ENCODE measurements at regions not wholly inside any gene's neighbourhood (a gene's known extent, or its start where the extent isn't known, plus 50 kb on each side); places are given as distances from the start of the nearest gene placed in this dataset.

DNA sequence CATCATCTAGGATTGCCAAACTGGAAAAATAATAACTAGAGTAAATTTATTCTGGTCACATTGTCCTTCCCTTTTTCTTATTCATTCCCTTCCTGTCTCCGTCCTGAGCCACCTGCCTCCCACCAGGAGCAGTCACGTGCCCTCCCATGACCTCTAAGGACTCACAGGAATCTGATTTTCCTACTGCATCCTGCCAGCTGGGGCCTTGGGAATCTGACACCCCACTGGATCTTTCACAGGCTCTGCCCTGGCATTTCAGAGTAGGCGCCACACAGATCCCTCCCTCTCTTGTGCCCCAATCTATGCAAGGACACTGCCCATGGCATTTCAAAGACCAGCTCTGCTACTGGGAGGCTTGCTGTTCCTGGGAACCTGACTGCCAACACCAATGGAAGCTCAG, 520.5 kb downstream of the PPARGC1A start:
- TF ChIP-seq, protein P1, sequence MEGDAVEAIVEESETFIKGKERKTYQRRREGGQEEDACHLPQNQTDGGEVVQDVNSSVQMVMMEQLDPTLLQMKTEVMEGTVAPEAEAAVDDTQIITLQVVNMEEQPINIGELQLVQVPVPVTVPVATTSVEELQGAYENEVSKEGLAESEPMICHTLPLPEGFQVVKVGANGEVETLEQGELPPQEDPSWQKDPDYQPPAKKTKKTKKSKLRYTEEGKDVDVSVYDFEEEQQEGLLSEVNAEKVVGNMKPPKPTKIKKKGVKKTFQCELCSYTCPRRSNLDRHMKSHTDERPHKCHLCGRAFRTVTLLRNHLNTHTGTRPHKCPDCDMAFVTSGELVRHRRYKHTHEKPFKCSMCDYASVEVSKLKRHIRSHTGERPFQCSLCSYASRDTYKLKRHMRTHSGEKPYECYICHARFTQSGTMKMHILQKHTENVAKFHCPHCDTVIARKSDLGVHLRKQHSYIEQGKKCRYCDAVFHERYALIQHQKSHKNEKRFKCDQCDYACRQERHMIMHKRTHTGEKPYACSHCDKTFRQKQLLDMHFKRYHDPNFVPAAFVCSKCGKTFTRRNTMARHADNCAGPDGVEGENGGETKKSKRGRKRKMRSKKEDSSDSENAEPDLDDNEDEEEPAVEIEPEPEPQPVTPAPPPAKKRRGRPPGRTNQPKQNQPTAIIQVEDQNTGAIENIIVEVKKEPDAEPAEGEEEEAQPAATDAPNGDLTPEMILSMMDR (IDR thresholded peaks at IDR 0.05; ENCODE audit: extremely low read depth, missing control alignments), result no peak
- DNase-seq (ENCODE audit: low spot score), result no peak

DNA sequence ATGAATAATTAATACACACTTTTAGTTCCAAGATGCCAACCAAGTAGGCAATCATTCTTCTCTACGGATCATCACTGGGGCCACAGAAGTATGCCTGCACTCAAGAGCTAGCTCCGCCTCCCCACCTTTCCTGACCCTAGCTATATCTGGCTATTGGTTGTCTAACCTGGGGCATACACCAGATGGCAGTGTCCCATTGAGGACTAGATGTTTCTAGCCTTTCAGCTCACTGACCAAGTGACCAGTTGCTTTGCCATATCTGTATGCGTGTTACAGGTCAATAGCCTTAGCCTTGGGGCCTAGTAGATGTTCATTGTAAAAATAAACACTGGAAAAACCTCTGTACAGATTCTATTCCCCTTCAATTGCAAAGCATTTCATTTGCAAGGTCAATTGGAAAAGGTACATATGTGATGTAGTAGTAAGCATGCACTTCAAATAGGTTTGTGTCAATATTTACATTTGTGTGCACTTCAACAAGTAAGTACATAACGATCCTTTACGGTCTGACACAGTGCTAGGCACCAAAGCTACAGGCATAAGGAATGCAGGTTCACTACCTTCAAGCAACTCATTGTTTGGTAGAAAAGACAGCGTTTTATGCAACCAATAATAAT, 521.7 kb downstream of the PPARGC1A start:
- TF ChIP-seq, protein P1 (IDR thresholded peaks at IDR 0.05; ENCODE audit: extremely low read depth, missing control alignments), result no peak
- no peak for DNase-seq (ENCODE audit: low spot score)

DNA sequence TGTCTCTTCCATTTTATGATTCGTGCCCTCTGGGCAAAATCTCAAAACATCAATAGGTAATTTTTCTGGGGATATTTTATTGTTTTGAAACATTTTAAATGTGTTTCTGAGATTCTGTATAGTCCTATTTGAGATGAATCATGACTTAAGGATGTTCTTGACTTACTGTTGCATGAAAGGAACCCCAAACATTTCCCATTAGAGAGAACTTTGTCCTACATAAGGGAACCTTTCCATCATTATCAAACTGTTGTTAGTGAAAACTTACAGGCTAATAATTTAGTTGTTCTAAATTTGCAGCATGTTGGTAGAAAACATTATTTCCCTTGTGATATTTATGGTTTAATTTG, 523.3 kb downstream of the PPARGC1A start:
- DNase-seq (ENCODE audit: low spot score), result no peak
- TF ChIP-seq, protein P1 (IDR thresholded peaks at IDR 0.05; ENCODE audit: extremely low read depth, missing control alignments), result no peak

DNA sequence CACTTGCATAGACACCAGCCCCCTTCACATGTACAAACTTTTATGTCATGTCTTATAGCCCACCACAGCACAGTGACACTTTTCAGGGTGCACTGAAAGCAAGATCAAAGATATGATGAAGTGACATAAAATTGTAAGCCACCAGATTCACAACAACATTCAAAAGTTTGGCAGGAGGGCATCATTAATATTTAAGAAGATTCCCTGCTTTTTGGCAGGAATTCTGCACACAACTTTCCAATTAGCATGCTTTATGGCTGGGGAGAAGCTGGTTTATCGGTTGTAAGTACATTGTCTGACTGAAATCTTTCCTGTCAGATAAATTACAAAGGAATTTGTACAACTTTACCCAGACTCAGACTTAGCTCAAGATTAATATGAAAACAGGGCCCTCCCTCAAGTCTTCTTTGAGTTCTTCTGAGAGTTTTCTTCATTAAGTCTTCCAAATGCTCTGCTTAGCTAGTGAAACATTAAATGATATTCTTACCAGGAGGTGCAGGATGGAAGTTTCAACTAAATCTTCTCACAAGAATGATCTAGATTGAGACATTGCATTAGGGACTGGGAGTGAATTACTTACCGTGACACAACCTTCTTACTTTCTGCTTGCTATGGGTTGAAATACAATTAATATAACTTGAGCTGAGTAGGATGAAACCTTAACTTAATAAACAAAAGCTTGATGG, 523.8 kb downstream of the PPARGC1A start:
- DNase-seq (ENCODE audit: low spot score), result no peak
- TF ChIP-seq, protein P1 (IDR thresholded peaks at IDR 0.05; ENCODE audit: extremely low read depth, missing control alignments), result no peak

DNA sequence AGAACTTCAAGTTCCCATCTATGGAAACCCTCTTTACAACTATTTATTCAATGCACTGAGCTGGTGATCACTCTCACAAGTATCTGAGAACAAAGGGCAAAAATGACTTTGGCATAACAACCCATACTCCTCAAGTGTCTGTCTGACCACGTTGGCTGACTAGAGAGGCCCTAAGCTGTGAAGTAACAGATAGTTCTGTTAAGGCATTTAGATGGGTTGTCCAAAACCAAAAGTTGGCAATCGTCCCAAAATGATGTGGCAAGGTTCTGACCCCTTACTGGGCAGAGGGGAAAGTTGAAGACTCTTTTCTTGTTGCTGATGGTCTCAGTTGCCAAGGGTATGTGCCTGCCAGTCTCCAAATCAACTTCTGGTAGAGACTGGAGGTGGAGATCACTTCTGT, 524.8 kb downstream of the PPARGC1A start:
- DNase-seq (ENCODE audit: low spot score), result no peak
- TF ChIP-seq, protein P1 (IDR thresholded peaks at IDR 0.05; ENCODE audit: extremely low read depth, missing control alignments), result no peak

DNA sequence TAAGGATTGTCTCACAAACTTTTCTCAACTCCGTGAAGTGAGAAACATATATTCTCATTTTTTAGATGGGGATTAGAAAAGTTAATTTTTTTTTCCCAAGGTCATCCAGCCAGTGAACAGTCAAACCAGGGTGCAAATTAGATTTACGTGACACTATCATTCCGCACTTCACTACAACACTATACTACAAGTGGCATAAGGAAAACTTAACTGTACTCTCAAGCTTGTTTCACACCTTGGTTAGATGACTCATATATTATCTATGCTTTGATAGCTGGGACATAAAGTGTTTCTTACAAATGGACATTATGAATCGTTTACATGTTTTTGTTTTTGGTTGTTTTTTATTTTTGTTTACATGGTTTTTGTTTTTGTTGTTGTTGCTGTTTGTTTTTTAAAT, 525.7 kb downstream of the PPARGC1A start:
- TF ChIP-seq, protein P1 (IDR thresholded peaks at IDR 0.05; ENCODE audit: extremely low read depth, missing control alignments), result no peak

DNA sequence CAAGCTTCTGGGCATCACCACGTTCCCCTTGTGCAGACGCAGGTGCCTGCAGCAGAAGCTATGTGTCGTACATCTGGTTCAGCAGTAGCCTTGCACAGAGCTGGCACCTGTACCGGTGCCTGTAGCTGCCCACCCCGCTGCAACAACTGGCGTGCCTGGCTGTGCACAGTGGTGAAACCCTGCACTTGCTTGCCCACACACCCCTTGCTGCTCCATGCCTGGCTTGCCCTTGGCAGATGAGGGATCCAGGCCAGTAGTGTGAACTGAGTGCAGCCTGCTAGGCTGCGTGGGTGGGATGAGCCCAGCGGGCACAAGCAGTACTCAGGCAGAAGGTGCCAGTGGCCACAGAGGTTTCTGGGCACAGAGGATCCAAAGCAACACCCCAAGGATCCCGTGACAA, 528.4 kb downstream of the PPARGC1A start:
- TF ChIP-seq, protein P1 (IDR thresholded peaks at IDR 0.05; ENCODE audit: extremely low read depth, missing control alignments), result no peak

More for the DNA sequence above, 525.7 kb downstream of the PPARGC1A start:
- no peak for DNase-seq (ENCODE audit: low spot score)

More for the DNA sequence above, 528.4 kb downstream of the PPARGC1A start:
- DNase-seq (ENCODE audit: low spot score), result no peak

Measured in GM20000 (cell line).